ENCODE measurements at regions not wholly inside any gene's neighbourhood (a gene's known extent, or its start where the extent isn't known, plus 50 kb on each side); places are given as distances from the start of the nearest gene placed in this dataset.

GRCh38 chr9:93864840-93865239 lies 90.3 kb downstream of the BARX1 start:
- TF ChIP-seq CTCF (IDR thresholded peaks at IDR 0.05; ENCODE audit: low read length, missing control alignments): no peak
- no peak overlapping the region for H3K4me3 ChIP-seq (replicated peaks; ENCODE audit: low read depth, low read length)
- no peak for DNase-seq (ENCODE audit: low read depth)

GRCh38 chr9:93864032-93864431 lies 91.1 kb downstream of the BARX1 start:
- no peak for DNase-seq (ENCODE audit: low read depth)
- no peak for TF ChIP-seq CTCF (IDR thresholded peaks at IDR 0.05; ENCODE audit: low read length, missing control alignments)
- H3K4me3 ChIP-seq (replicated peaks; ENCODE audit: low read depth, low read length): no peak overlapping the region

- no peak overlapping the region for H3K4me3 ChIP-seq (replicated peaks; ENCODE audit: low read depth, low read length)
- DNase-seq (ENCODE audit: low read depth): no peak
- no peak for TF ChIP-seq CTCF (IDR thresholded peaks at IDR 0.05; ENCODE audit: low read length, missing control alignments)
Observed at GRCh38 chr9:93862877-93863545, 92.1 kb downstream of the BARX1 start.

- TF ChIP-seq CTCF (IDR thresholded peaks at IDR 0.05; ENCODE audit: low read length, missing control alignments): no peak
- H3K4me3 ChIP-seq (replicated peaks; ENCODE audit: low read depth, low read length): no peak overlapping the region
- DNase-seq (ENCODE audit: low read depth): no peak
Observed at GRCh38 chr9:93861736-93862358, 93.3 kb downstream of the BARX1 start.

GRCh38 chr9:93860694-93861658 lies 94.2 kb downstream of the BARX1 start:
- no peak for TF ChIP-seq CTCF (IDR thresholded peaks at IDR 0.05; ENCODE audit: low read length, missing control alignments)
- no peak for DNase-seq (ENCODE audit: low read depth)
- no peak overlapping the region for H3K4me3 ChIP-seq (replicated peaks; ENCODE audit: low read depth, low read length)

- H3K4me3 ChIP-seq (replicated peaks; ENCODE audit: low read depth, low read length): no peak overlapping the region
- DNase-seq (ENCODE audit: low read depth): no peak
- no peak for TF ChIP-seq CTCF (IDR thresholded peaks at IDR 0.05; ENCODE audit: low read length, missing control alignments)
Observed at GRCh38 chr9:93859431-93860215, 95.5 kb downstream of the BARX1 start.
